HG02763 (cell line): ENCODE measurements at regions not wholly inside any gene's neighbourhood (a gene's known extent, or its start where the extent isn't known, plus 50 kb on each side); places are given as distances from the start of the nearest gene placed in this dataset.

Source experiments
- ATAC-seq: cut with Tn5 transposase; IDR thresholded peaks from one replicate; pipeline ENCODE4 v1.9.1; 2021; ENCODE audit warnings: mild to moderate bottlenecking, moderate library complexity; ENCODE audit not compliant: unreplicated experiment

DNA sequence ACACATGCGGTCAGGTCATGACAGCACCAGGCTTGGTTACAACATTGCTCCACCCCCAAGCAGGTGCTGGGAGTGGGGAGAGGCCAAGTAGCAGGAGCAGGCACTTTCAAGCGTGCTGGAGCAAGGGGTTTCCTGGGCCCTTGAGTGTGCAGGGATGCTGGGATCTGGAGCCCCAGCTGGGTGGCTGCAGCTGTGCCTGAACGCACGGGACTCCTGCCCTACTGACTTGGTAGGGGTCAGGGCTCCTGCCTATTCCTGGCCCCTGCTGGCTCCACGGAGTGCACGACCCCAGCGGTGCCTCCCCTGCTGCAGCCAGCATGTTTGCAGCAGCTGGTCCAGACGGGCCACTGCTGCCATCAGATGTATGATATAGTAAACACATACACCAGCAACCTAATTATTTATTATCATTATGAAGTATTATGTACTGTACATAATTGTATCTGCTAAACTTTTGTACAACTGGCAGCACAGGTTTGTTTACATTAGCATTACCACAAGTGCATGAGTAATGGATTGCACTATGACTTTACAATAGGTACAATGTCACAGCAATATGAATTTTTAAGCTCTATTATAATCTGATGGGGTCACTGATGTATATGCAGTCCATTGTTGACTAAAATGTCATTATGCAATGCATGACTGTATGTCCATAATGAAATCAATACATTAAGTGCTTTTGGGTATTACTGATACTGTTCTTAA, 620.6 kb downstream of the RAPGEF2 start:
- no peak for ATAC-seq

DNA sequence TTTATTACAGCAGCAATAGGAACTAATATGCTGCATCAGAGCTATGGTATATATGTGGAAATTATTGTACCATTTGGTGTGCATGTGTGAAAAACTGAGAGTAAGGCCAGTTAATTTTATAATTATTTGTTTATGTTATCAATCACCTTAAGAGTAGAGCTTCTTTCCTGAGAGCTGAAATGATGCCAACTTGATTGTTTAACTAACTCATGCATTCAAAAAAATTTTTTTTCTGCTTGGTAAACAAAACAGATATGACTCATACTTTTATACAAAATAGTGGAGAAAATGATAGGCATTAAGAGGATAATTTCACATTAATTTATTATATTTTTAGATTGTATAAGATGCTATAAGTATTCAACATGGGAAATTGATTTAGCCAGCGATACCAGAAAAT, 622.7 kb downstream of the RAPGEF2 start:
- ATAC-seq: no peak

DNA sequence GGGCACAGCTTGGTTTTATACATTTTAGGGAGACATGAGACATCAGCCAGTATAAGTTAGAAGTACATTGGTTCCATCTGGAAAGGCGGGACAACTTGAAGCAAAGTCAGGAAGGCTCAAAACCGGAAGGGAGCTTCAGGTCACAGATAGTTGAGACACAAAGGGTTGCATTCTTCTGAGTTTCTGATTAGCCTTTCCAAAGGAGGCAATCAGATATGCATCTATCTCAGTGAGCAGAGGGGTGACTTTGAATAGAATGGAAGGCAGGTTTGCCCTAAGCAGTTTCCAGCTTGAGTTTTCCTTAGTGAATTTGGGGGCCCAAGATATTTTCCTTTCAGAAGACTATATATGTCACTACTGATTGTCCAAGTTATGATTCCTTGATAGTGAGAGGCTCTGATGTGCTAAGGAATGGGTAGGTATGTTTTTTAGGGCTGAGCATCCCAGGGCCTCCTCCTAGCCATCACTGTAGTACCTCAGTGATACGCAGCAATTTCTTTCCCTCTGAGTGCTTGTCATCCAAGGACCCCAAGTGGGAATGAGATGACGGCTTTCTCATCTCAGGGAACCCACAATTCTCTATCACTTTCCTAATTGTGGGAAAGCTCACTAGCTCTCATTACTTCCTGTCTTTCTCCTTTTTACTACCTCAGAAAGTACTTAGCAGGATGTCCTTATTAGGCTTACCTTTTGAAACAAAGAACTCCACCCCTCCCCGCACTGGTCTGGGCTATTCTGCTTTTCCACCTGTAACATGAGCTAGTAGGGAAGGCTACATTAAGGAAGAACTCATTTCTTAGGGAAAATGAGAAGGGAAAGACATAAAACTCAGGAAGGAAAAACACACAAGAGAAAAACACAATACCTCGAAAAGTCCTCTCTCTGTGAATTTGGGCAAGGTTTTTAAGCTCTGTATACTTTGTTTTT, 632.7 kb downstream of the RAPGEF2 start:
- no peak for ATAC-seq

DNA sequence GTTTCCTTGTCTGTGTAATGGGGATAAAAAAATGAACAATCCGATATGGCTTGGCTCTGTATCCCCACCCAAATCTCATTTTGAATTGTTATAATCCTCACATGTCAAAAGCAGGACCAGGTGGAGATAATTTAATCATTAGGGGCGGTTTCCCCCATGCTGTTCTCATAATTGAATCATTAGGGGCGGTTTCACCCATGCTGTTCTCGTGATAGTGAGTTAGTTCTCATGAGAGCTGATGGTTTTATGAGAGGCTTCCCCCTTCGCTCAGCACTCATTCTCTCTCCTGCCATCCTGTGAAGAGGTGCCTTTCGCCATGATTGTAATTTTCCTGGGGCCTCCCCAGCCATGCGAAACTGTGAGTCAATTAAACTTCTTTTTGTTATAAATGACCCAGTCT, 633.5 kb downstream of the RAPGEF2 start:
- ATAC-seq: no peak

DNA sequence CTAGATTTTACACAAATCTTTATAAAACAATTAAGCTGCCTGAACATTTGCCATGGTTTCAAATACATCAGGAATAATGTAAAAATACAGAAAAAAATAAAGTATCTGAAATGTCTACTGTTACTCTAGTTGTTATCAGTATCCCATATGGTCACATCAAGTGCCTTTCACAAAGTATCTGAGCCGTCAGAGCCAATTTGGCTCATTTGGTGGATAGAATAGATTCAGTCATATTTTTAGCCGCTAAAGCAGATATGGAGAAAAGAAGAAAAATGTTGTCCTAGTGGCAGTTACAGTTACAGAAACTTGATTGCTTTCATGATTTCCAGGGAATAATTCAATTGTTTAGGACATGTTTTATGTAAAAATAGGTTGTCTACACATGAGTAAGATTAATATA, 641.1 kb downstream of the RAPGEF2 start:
- no peak for ATAC-seq

DNA sequence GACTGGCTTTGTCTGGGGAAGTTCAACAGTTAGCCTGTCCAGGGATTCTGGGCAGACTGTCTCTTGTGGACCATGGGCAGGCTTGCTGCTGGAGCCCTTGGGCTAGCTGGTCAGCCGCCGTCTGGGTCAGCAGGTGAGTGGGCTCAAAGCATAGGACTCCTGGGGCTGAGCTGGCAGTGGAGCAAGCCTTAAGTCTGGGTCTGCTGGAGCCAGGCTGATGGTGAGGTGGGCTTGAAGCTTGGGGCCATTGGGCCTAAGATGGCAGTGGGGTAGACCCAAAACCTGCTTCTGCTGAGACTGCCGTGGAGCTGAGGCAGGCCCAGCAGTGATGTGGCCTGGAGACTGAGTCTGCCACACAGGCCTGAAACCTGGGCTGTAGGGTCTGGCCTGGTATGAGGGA, 645.1 kb downstream of the RAPGEF2 start:
- no peak for ATAC-seq

DNA sequence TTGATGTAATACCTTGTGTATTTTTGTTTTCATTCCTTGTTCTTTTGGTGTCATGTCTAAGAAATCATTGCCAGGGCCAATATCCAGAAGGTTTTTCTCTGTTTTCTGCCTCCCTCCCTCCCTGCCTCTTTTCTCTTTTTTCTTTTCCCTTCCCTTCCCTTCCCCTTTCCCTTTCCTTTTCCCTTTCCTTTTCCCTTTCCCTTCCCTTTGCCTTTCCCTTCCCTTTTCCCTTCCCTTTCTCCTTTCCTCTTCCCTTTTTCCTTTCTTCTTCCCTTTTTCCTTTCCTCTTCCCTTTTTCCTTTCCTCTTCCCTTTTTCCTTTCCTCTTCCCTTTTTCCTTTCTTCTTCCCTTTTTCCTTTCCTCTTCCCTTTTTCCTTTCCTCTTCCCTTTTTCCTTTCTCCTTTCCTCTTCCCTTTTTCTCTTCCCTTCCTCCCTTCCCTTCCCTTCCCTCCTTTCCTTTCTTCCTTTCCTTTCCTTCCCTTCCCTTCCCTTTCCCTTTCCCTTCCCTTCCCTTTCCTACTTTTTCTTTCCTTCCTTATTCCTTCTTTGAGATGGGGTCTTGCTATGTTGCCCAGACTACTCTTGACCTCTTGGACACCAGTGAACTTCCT, 646.1 kb downstream of the RAPGEF2 start:
- ATAC-seq: no peak

DNA sequence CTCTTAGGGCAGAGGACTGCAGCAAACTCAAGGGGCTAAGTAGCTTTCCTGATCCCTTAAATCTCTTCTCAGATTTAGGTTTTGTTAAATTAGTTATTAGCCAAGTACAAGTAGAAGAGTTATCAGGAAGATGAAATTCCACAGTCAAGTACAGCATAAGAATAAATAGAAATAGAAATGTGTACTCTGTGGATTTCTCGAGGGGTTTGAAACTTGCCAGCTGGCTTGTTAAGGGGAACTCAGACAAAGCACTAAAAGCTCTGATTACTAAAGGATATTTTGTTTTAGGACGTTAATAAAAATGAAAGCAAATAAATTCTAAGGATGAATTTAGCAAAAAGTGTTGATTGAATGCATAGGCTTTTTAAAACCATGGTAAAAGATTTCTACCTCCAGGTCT, 654.6 kb downstream of the RAPGEF2 start:
- ATAC-seq: no peak

DNA sequence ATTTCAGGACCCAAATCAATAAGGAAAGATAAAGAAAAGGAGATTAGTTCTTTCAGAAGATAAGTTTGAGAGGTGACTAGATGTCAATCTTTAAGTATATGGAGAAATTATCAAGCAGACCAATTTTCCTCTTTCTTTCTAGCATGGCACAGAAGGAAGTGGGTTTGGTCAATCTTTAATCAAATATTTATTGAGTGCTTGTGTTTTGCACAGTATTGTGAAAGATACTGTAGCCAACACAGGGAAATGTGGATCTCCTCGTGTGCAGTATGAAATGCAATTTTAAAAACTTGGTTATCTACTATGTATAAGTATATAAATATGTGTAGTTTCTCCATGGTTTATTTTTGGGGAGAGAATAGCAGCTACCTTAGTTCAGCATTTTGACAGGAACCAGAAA, 655.2 kb downstream of the RAPGEF2 start:
- no peak for ATAC-seq

DNA sequence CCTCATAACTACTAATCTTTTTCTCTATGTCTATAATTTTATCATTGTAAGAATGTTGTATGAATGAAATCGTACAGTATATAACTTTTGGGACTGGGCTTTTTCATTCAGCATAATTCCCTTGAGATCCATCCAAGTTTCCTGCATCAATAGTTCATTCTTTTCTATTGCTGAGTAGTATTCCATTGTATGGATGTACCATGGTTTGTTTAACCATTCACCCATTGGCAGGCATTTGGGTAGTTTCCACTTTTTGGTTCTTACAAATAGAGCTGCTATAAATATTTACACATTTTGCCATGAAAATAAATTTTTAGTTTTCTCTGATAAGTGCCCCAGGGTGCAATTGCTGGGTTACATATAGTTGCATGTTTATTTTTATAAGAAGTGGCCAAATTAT, 659.8 kb downstream of the RAPGEF2 start:
- no peak for ATAC-seq

DNA sequence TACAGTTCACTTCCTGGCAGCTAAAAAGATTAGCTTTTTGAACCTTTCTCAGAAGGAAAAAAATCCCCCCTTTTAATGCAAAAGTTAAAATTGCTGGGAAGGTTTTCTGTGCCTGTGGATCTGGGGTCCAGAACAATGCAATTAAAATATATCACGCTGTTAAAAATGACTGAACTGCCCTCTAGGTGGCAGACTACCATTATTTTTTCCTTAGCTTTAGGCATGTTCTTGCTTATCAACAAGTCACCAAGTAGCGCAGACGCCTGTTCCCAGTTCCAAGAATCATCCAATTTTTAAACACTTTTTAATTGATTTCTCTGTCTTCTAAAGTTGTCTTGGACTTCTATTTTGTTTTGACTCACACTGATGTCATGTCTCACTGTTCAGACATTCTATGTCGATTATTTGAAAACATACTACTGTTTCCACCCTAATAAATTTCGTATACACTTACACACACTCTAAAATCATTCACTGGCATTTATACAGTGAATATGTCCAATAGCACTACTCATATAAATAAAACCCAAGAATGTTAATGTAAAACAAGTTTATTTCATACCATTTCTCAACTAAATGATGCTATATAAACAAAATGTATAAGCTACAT, 661.6 kb downstream of the RAPGEF2 start:
- ATAC-seq: peak; percentile 70

DNA sequence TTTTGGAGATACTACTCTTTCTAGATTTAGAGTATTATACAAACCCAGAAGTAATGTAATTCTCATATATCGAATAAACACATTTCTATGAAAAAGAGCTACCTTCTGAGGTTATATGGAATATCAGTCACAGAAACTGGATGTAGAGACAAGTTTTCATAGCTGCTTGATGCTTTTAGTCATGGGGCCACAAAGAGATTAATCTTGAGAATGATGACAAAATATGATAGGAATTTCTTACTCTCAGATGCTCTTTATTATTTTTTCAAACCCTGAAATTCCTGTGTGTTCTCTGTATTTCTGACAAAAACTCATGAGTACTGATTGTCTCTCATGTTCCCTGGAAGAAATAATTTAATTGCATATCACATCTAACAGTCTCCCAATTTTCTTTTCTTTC, 662.5 kb downstream of the RAPGEF2 start:
- ATAC-seq: no peak

DNA sequence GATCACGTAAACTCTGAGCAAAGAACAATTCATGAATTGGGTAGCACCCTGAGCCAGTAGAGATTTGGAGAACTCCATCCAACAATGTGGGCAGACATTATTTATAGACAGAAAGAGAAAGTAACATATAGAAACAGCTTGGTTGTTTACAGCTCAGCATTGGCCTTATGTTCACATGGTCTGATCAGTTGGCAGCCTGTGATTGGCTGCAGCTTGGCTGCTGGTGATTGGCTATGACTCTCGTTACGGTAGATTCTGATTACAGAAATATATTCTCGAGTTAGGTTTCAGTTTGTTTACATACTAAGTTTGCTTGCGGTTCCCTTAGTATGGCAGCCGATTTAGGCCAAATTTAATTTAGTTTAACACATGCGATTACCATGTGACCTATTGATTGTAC, 663.4 kb downstream of the RAPGEF2 start:
- no peak for ATAC-seq

DNA sequence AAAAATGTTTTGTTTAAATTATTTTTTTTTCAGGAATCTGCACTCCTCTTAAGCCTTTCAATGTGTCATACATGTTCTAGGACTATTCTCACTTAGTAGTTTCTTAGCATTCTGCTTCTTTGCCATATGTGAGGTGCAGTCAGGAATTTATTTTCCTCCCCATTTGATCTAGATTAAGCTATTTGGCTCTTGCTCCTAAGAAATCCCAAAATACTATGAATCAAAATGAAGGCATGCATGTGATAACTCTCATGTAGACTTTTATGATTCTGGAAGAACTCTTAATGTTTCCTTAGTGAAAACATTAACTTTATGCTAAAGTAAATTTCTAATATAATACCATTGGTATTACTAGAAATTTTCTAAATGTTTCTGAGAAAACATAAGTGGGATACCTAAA, 664.5 kb downstream of the RAPGEF2 start:
- ATAC-seq: no peak

DNA sequence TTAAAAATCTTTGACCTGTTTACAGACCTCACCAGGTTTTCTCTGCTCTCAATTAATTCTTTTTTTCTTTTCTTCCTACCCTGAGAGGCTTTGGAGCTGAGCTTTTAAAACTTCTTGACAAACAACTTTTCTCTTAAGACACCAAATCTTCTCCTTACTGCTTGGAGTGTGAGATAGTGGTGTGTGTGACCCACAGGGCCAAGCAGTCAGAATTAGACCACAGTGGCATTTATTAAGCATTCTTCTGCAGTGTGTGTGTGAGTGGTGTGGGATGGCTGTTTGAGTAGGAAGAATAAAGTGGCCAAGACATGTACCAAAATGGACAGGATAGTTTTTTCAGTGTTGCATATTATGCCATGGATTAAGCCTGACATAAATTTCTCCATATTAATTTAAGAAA, 665.1 kb downstream of the RAPGEF2 start:
- no peak for ATAC-seq

DNA sequence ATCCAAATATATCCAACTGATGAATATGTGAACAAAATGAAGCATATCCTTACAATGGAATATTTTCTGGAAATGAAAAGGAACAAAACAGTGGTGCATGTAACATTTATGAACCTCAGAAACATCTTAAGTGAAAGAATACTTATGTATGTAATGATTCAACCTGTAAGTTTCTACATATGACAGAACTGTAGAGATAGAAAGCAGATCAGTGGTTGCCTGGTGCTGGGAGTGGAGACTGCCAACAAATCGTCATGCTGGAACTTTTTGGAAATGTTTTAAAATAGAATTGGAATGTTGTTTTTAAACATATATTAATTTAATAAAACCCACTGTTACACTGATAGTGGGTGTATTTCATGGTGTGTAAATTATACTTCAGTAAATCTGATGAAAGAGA, 667.5 kb downstream of the RAPGEF2 start:
- no peak for ATAC-seq

DNA sequence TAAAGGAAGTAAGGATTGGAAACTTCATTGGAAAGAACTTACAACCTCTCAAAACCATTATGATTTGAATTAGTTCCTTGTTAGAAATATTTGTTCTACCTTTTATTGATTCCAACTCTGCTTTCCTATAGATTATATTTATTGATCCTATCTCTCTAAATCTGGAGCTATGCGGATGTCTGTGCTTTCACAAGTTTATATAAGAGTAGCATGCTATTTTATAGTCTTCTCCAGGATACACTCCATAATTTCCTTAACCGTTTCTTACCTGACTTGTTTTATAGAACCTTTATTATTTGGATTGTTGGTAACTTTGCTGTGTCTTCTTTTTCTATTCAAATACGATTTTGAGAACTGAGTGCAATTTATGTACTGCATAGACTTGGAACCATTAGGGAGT, 668.1 kb downstream of the RAPGEF2 start:
- ATAC-seq: no peak

DNA sequence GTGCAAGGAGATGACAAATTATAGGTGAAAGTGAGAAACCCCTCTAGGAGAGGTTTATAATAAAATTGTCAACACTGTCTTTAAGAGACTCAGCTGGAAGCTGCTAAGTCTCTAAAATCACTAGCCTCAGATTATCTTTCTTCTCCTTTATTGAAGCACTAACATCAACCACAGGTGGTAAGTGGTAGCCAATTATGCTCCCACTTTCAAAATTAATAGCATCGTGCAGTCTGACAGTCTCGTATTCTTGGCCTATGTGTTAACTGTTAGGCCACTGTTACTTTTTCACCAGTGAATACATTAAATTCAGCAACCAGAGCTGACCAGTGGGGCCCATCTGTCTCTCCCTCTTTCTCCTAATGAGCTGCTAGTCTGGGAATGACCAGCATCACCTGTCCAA, 674.1 kb downstream of the RAPGEF2 start:
- ATAC-seq: no peak

DNA sequence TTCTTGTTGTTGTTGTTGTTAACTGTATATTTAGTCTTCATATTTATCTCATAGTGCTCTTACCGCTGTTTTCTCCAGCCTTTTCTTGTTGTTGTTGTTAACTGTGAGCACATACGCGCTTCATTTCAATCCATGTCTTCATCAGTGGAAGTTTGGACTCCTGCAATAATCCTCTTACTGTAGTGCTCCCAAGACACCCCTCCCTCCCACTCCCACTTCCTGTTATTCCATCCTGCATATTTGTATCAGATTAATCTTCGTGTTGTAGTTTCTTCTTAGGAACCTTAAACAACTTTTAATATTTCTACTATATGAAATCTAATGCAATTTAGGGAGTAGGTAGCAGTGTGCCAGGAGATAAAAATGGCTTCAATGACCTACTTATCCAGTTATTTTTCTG, 674.8 kb downstream of the RAPGEF2 start:
- ATAC-seq: no peak

DNA sequence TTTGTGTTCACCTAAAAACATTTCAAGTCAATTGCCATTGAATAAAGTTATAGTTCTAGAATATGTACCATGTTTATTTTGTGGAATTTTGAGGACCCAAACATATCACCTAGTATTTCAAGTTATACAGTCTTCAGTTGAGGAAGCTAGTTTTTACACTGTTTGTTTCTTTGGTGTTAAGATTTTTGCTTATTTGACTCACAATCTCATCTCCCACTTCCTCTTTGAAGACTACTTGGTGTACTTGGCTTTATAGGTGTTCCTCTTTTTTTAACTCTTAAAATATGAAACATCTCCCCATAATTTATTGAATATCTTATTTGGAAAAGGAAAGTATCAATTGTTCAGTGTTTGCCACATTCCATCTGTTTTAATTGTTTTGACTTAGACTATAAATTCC, 675.4 kb downstream of the RAPGEF2 start:
- no peak for ATAC-seq

DNA sequence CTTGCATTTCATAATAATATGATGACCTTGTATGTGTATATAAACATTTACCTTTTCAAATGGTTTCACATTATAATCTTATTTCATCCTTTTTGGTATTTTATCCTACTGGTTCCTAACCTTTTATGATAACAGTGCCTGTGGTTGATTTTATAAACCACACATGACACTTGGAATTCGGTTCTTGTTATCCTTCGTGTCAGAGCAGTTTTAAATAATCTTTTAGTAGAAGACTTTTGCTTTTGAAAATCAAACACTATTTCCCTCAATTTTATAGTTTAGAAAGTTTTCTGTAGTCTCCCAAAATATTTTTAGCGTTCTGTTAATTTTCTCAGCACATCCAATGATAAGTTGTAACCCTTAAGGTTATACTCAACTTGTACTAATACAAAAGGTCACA, 676.8 kb downstream of the RAPGEF2 start:
- no peak for ATAC-seq
